LNCaP clone FGC (cell line): ENCODE measurements at regions not wholly inside any gene's neighbourhood (a gene's known extent, or its start where the extent isn't known, plus 50 kb on each side); places are given as distances from the start of the nearest gene placed in this dataset.

Source experiments
- DNase-seq: peaks from one replicate; pipeline ENCODE4 v3.0.0-alpha.2; 2011; ENCODE audit warnings: low read depth
- H3K4me3 ChIP-seq: 2 replicates; pipeline ENCODE4 v1.5.1; 2011; ENCODE audit warnings: mild to moderate bottlenecking, low read depth, low read length, control low read depth
- CTCF ChIP-seq: IDR thresholded peaks from 2 replicates; pipeline ENCODE4 v1.5.1; 2012; ENCODE audit warnings: mild to moderate bottlenecking; ENCODE audit not compliant: control insufficient read depth, insufficient read depth; ENCODE audit errors: extremely low read depth

- no peak for TF ChIP-seq CTCF
- H3K4me3 ChIP-seq = no peak overlapping the region
- DNase-seq = no peak
These were observed 89.0 kb upstream of the TMEM18 start for GRCh38 chr2:766255-766654.

- no peak overlapping the region for H3K4me3 ChIP-seq
- no peak for TF ChIP-seq CTCF
- DNase-seq = no peak
These were observed 88.2 kb upstream of the TMEM18 start for GRCh38 chr2:765369-765768.

GRCh38 chr2:763766-764525 lies 86.7 kb upstream of the TMEM18 start:
- H3K4me3 ChIP-seq = no peak overlapping the region
- DNase-seq = no peak
- no peak for TF ChIP-seq CTCF

GRCh38 chr2:762646-763045 lies 85.4 kb upstream of the TMEM18 start:
- H3K4me3 ChIP-seq = no peak overlapping the region
- DNase-seq = no peak
- TF ChIP-seq CTCF = no peak

GRCh38 chr2:761384-761783 lies 84.2 kb upstream of the TMEM18 start:
- H3K4me3 ChIP-seq = no peak overlapping the region
- TF ChIP-seq CTCF = no peak
- no peak for DNase-seq

GRCh38 chr2:760001-760400 lies 82.8 kb upstream of the TMEM18 start:
- no peak for TF ChIP-seq CTCF
- no peak for DNase-seq
- H3K4me3 ChIP-seq = no peak overlapping the region
